Mesodermal cell (in vitro differentiated cells): ENCODE measurements at regions not wholly inside any gene's neighbourhood (a gene's known extent, or its start where the extent isn't known, plus 50 kb on each side); places are given as distances from the start of the nearest gene placed in this dataset.
"Not testable (repeated sequence)": the region's sequence is repeated elsewhere in the genome, so short reads cannot be mapped to it uniquely, and the experiment has no call there.

Experiments used
- H3K27ac ChIP-seq: 2 replicates; pipeline ENCODE4 v1.7.0; 2013; ENCODE audit warnings: mild to moderate bottlenecking, low read depth, low read length, moderate library complexity; ENCODE audit not compliant: severe bottlenecking
- H3K36me3 ChIP-seq: 2 replicates; pipeline ENCODE4 v1.7.1; 2013; ENCODE audit warnings: mild to moderate bottlenecking, low read length, moderate library complexity; ENCODE audit not compliant: control insufficient read depth, insufficient read depth
- H3K4me1 ChIP-seq: one replicate; pipeline ENCODE4 v1.7.1; 2013; ENCODE audit warnings: mild to moderate bottlenecking, low read length; ENCODE audit not compliant: insufficient read depth, control insufficient read depth, poor library complexity, severe bottlenecking
- H3K4me3 ChIP-seq: 2 replicates; pipeline ENCODE4 v1.7.0; 2013; ENCODE audit warnings: low read length, control low read depth, mild to moderate bottlenecking; ENCODE audit not compliant: insufficient read depth, poor library complexity, severe bottlenecking; ENCODE audit errors: extremely low read depth
- H3K9me3 ChIP-seq: 2 replicates; pipeline ENCODE4 v1.7.1; 2013; ENCODE audit warnings: mild to moderate bottlenecking, low read length, moderate library complexity; ENCODE audit not compliant: control insufficient read depth
- WGBS, 2 experiments: methylation state at CpG; one replicate each; pipeline ENCODE4 v1.1.5; 2013; ENCODE audit warnings: missing lambda C conversion rate in 2 of 2; ENCODE audit not compliant: insufficient coverage in 2 of 2; 5-methylcytosine and 5-hydroxymethylcytosine counted together

DNA sequence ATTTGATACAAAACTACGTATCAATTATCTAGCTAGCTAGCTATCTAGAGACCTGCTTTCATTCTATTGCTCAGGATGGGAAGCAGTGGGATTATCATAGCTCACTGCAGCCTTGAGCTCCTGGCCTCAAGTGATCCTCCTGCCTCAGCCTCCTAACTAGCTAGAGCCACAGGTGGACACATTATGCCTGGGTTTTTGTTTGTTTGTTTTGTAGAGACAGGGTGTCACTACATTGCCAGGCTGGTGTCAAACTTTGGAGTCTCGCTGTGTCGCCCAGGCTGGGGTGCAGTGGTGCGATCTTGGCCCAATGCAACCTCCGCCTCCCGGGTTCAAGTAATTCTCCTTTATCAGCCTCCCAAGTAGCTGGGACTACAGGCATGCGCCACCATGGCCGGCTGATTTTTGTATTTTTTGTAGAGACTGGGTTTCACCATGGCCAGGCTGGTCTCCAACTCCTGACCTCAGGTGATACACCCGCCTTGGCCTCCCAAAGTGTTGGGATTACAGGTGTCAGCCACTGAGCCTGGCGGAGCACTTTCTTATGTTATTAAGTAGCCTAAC, 122.5 kb upstream of the FBXO28 start:
- H3K36me3 ChIP-seq, H3K4me1 ChIP-seq, H3K4me3 ChIP-seq, H3K9me3 ChIP-seq, H3K27ac ChIP-seq: not testable (repeated sequence)
- WGBS, 2 experiments, result 91 to 100% methylated on average over 3 to 5 of the region's 10 CpGs

DNA sequence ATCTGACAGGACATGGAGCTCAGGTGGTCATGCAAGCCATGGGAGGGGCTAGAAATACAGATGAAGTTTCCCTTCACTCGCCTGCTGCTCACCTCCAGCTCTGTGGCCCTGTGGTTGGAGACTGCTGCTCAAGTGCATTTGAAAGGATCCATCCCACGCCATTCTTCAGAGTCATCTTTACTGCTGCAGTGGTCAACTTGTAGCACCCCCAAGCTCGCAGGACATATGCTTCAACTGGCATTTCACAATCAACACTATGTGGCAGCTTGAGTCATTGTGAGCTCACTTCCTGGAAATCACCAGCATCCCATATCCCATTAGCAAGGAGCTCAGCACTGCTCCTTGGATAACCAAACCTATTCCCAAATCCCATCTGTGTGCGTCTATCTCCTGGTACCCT, 116.2 kb upstream of the TP53BP2 start:
- H3K9me3 ChIP-seq, H3K27ac ChIP-seq, H3K4me3 ChIP-seq, H3K4me1 ChIP-seq, H3K36me3 ChIP-seq: not testable (repeated sequence)
- WGBS, 2 experiments, result 92 to 100% methylated on average over 2 to 3 of the region's 4 CpGs

DNA sequence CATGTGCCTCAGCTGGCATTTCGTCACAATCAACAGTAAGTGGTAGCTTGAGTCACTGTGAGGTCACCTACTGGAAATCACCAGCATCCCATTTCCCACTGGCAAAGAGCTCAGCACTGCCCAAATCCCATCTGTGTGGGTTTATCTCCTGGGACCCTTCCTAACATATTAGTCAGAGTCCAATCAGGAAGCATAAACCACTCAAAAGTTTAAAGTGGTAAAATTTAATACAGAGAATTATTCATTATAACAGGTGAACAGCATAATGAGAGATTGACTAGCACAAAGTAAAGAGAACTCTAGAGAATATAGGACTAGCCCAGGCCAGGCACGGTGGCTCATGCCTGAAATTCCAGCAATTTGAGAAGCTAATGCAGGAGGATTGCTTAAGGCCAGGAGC, 107.1 kb upstream of the TP53BP2 start:
- H3K36me3 ChIP-seq, H3K9me3 ChIP-seq, H3K27ac ChIP-seq, H3K4me1 ChIP-seq, H3K4me3 ChIP-seq: not testable (repeated sequence)
- no CpG with 5 or more reads among the region's 2 CpGs for WGBS, 2 experiments

DNA sequence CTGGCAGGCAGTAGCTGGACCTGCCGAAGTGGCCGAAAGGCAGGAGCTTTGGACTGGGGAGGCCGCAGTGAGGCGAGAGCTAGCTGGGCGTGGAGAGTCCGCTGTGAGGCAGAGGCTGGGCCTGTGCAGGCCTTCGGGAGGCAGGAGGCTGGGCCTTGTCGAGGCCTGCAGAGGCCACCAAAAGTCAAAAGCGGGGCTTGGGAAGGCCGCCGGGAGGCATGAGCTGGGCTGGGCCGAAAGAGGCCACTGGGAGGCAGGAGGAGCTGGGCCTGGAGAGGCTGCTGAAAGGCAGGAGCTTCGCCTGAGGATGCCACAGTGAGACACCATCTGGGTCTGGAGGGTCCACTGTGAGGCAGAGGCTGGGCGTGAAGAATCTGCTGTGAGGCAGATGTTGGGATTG, 105.8 kb upstream of the TP53BP2 start:
- not testable (repeated sequence) for H3K27ac ChIP-seq, H3K9me3 ChIP-seq, H3K36me3 ChIP-seq, H3K4me1 ChIP-seq, H3K4me3 ChIP-seq
- 95% methylated on average over 4 of the region's 14 CpGs; no CpG with 5 or more reads in 1 of the 2 experiments for WGBS, 2 experiments

DNA sequence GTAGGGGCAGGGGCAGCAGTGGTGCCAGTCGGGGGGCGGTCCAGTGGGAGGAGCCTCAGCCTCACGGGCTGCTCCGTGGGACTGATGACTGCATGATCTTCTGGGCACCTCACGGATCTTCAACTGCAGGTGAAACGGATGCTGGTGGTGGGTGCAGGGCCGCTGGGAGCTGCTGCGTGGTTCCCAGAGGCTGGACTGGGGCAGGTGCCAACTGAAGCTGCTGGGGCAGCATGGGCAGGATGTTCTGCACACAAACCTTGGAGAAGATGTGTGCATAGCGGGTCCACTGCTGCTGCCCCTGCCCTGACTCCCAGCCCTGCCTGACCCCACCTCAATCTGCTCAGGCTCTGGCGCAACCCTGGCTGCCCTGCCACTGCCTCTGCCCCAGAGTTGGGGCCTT, 104.2 kb upstream of the TP53BP2 start:
- not testable (repeated sequence) for H3K9me3 ChIP-seq, H3K27ac ChIP-seq, H3K4me3 ChIP-seq, H3K36me3 ChIP-seq, H3K4me1 ChIP-seq
- WGBS, 2 experiments, result 100% methylated on average over 2 of the region's 10 CpGs; no CpG with 5 or more reads in 1 of the 2 experiments

DNA sequence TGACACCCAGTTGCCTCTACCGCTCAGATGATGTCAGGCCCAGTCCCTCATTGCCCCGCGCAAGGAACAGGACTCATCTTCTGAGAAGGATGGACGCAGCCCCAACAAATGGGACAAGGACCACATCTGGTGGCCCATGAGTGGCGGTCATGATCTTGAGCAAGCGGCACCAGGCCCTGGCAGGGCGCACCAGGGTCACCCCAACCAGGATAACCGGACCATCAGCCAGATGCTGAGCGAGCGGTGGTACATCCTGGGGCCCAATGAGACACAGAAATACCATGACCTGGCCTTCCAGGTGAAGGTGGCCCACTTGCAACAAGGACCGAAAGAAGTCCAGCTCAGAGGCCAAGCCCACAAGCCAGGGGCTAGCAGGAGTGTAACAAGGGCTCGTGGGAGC, 102.3 kb upstream of the TP53BP2 start:
- WGBS, 2 experiments, result 79 to 87% methylated on average over 5 of the region's 12 CpGs
- H3K27ac ChIP-seq, H3K4me3 ChIP-seq, H3K36me3 ChIP-seq, H3K4me1 ChIP-seq, H3K9me3 ChIP-seq: not testable (repeated sequence)

DNA sequence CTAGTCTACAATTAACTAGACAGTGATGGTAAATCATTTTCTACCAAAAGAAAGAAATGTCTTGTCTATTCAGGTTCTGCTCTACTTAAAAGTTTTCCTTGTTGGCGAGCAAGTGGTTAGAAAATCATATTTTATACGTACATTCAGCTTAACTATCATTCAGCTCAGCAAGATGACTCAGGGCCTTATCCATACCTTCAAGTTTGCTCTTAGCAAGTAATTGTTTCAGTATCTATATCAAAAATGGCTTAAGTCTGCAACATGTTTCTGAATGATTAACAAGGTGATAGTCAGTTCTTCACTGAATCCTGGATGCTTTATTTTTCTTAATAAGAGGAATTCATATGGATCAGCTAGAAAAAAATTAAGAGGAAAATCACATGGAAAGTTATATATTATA, 90.8 kb upstream of the TP53BP2 start:
- not testable (repeated sequence) for H3K4me1 ChIP-seq, H3K36me3 ChIP-seq
- WGBS, 2 experiments, result no CpG with 5 or more reads among the region's 2 CpGs

DNA sequence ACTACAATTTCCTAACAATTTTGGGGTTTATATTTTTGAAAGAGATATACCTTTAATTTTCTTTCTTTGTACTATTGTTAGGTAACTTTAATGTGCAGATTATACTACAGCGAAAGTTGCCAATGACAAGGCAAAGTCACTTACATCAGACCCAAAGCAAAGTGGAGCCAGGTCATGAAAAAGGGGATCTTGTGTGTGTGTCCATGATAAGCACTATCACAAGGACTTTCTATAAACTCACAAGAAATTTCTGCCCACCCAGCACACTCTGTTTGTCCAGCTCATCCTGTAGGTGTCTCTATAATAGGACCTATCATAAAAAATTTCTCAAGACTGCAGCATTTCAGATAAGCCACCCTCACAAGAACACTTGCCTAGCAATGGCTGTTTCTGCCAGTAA, 85.7 kb upstream of the TP53BP2 start:
- not testable (repeated sequence) for H3K27ac ChIP-seq, H3K4me3 ChIP-seq, H3K9me3 ChIP-seq, H3K4me1 ChIP-seq, H3K36me3 ChIP-seq
- WGBS, 2 experiments, result no CpG with 5 or more reads among the region's 1 CpG

More for the DNA sequence above, 90.8 kb upstream of the TP53BP2 start:
- H3K27ac ChIP-seq, H3K9me3 ChIP-seq, H3K4me3 ChIP-seq: not testable (repeated sequence)

DNA sequence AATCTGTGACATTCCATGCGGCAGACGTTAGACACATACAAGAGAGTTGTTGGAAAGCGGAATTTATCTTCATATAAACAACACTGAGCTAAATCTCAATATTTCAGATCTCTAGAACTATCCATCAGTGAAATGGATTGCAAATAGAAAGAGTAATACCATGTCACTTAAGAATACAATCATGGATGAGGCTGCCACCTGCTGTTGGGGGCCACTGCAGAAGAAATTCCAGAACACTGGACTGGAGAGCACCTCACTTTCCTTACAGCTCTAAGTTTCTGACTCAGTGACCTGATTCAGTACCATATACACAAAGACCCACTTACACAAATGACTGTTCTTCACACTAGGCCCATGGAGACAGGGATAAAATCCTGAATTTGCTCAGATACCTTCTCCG, 75.1 kb upstream of the TP53BP2 start:
- H3K36me3 ChIP-seq, result not testable (repeated sequence)
- no CpG with 5 or more reads among the region's 4 CpGs for WGBS, 2 experiments

DNA sequence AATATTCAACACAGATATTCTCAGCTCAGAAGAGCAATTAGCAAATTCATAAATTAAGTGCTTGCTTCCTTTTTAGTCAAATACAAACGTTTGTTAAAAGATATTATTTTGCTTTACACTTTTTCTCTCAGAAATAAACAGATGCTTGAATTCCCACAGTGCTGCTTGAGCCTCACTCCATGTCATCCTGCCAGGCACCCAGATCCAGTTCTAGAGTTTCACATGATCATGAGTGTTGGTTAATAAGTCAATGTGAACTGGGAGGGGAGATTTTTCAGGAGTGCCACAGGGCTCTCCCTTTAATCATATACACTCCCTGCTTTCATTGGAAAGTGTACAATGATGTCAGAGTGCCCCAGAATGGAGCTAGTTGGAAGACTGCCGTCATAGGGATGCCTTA, 69.7 kb upstream of the TP53BP2 start:
- H3K36me3 ChIP-seq, H3K9me3 ChIP-seq, H3K4me1 ChIP-seq, H3K4me3 ChIP-seq, H3K27ac ChIP-seq: not testable (repeated sequence)
- WGBS, 2 experiments, result no CpG with 5 or more reads among the region's 2 CpGs

More for the DNA sequence above, 75.1 kb upstream of the TP53BP2 start:
- not testable (repeated sequence) for H3K4me3 ChIP-seq, H3K27ac ChIP-seq, H3K4me1 ChIP-seq, H3K9me3 ChIP-seq

DNA sequence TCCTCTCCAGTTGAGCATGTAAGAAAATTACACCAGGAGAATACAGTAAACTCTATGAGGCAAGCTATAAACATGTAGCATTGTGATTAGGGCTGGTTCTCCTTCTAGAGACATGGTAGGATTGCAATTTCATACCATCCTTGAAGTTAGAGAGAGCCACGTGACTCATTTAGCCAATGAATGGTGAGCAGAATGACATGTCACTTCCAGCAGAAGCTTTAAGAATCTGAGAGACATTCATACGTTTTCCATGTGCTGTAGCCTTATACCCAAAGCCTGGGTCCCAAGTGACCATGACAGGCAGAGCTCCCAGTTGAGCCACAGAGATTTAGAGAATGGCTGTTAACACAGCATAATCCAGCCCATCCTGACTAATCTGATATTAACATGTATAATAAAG, 68.0 kb upstream of the TP53BP2 start:
- H3K4me3 ChIP-seq, H3K27ac ChIP-seq, H3K4me1 ChIP-seq, H3K9me3 ChIP-seq, H3K36me3 ChIP-seq: not testable (repeated sequence)
- 70 to 94% methylated on average over 2 of the region's 2 CpGs for WGBS, 2 experiments
